HG02981 (cell line): ENCODE measurements at regions not wholly inside any gene's neighbourhood (a gene's known extent, or its start where the extent isn't known, plus 50 kb on each side); places are given as distances from the start of the nearest gene placed in this dataset.
"Not testable (repeated sequence)": the region's sequence is repeated elsewhere in the genome, so short reads cannot be mapped to it uniquely, and the experiment has no call there.

Experiments used
- ATAC-seq: cut with Tn5 transposase; IDR thresholded peaks from one replicate; pipeline ENCODE4 v1.9.1; 2021; ENCODE audit warnings: mild to moderate bottlenecking, moderate library complexity; ENCODE audit not compliant: unreplicated experiment

DNA sequence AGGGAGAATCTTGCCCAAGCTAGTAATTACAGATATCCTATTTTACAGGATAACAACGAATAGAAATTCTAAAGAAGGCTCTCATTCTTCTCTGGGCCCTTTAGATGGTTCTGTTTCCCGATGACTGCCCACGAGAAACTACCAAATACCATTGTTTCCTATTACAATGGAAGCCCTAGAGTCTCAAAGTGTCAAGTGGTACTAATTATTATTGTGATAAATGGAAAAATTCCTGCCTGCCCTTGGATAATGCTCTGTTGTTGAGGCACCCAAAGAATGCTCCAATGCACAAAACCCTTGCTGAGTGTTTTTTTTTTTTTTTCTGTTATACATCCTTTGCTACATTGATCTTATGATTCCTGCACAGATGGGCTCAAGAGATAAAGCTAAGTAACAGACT is 504.5 kb downstream of the XPNPEP1 start:
- no peak for ATAC-seq

DNA sequence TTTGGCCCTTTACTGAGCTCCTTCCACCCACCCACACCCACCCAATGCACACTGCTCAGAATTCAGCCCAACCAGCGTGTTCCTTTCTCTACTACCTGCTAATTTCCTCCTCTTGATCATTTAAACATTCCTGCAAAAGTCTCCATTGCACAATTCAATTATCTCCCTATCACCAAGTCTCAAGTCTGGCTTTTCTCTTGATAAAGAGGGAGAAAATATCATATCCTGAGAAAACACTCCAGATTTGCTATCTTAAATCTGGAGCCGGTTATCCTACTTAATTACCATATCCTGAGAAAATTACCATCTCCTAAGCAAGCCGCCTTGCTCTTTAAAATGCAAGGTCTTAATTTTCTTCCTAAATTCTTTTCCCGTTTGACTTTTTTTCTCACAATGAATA is 505.5 kb downstream of the XPNPEP1 start:
- ATAC-seq, result no peak

DNA sequence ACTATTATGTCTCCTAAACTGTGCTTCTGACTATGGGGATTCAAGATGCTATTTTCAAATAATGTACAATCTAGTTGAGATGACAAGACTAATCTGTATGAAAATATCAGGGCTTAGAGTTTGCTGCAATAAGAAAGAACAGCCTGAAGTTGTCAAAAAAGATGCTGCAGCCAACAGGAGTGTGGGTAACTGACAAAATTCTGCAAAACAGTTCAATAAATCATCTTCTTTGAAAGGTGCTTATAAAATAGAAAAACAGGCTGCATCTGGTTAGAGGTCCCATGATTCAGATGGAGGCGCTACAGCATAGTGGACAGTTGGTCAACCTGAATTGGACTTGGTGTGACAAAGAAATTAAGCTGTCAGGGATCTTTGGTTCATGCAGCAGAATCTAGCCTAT is 511.0 kb downstream of the XPNPEP1 start:
- no peak for ATAC-seq

DNA sequence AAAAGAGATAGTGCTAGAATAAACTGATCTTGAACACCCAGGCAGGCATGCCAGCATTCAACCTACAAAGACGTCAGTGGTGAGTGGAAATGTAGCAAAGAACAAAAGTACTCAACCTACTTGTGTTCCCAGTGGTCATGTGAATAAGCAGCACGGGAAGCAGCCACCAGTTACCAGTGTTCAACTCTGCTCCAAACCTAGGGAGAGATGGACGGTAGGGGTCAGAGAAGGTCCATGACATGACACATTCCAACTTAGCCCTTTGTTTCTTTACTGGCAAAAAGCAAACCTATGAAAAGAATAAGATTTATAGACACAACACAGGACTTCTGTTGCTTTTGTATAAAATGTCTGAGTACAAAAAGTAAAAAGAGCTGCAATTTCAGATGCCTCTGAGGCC is 511.4 kb downstream of the XPNPEP1 start:
- ATAC-seq, result no peak

DNA sequence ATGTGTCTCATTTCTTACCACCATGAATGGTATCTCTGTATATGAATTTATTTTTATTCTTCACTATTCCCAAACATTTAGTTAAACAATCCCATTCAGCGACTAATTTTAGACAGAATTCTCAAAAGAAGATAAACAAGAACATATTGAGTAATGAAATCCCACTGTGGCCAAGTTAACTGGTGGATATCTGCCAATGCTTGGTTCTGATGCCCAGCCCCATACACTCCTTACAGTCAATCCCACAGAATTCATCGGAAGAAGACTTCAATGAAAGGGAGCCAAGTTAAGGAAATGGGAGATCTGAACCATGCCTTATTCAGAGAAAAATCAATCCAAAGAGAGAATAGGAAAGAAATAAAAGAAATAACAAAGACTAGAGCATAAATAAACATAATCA is 518.0 kb downstream of the XPNPEP1 start:
- no peak for ATAC-seq

DNA sequence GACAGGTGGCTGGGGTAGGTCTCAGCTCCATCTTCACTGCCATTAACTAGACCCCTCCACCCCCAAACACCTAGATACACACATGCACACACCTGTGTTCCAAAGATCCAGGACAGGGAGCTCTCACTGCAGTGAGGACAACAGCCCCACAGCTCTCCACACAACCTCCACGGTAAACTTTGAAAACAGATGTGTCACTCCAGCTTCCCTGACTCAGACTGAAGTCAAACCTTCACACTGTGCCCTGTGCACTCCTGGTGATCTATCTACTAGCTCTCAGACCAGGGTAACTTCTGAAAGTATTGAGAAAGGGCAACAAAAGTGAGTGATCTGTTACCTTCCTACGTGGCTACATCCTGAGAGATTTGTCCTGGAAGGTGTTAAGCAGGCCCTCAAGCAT is 519.8 kb downstream of the XPNPEP1 start:
- ATAC-seq, result no peak

DNA sequence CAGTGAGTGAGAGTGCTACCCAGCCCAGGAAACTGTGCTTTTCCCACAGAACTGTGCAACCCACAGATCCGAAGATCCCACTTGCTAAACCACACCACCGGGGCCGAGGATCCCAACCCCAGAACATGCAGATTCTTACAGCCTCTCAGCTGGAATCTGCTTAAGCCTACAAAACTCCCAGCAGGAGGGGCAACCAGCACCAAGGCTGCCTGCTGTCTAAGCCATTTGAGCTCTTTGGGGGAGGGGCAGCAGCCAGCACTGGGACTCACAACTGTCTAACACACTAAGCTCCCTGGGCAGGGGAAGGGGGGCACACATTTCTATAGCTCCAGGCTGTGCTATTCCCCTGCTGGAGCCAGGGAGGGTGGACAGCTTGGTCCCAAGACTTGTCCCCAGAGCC is 529.9 kb downstream of the XPNPEP1 start:
- ATAC-seq, result no peak

DNA sequence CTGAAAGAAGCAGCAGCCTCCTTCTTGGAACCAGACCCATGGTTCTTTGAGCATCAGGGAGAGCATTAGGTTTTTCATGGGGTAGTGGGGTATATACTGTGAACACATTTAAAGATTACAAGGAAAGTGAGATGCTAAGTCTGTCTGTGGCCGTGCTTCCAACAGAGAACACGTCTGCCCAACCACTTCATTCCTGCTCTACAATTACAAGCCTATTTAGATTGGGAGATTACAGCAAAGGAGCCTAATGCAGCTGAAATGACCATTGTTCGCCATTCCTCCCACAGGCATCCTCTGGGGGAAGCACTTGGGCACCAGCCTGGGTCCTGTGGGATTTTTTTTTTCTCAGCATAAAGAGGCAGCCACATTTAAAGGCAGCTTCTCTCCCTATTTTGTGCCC is 536.4 kb downstream of the XPNPEP1 start:
- no peak for ATAC-seq

DNA sequence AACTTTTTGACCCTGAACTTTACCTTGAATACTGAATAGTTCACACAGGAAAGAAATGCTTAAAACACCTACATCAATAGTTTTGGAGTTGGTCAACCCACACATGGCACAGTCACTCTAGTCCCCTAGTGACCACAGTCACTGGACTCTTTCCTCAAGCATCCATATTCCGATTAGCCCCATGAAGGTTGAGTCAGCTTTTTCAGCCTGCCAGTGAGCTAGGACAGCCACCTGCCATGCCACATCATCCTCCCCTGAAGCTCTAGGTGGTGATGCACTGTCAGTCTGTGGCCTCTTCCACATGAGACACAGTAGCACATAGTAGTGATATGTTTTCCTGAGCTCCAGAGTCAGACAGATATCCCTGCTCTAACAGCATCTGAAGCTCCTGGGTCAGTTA is 537.2 kb downstream of the XPNPEP1 start:
- ATAC-seq, result no peak

DNA sequence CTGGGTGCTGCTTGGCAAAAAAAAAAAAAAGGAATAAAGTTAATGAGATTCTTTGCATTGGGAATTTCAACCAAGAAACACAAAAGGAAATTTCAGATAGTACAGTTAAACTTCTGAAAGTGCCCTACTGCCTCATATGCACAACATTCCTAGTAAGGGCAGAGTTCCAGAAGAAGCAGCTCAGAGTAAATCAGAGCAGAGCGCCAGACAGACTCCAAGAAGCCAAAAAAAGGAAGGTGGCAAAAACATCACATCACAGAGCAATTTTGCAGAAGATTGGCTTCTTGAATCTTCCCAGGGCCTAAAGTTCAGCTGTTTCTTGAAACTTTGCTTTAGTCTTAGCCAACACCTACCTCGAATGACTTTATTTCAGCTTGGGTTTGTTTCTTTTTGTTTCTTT is 544.1 kb downstream of the XPNPEP1 start:
- ATAC-seq, result no peak

DNA sequence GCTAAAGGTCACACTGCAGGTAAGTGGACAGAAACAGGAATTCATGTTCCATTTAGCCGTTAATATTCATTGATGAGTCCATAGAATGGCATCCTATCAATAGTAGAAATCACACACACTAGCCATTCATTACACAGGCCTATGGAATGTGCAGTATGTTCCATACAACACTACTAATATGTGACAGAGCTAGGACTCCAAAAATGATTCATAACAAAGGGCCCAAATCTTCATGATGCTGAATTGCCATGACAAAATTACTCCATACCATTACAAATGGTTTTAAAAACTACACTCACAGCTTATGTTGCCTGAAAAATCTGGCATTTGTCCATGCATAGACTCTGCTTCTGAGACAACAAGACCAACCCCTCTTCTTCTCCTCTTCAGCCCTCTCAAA is 549.1 kb downstream of the XPNPEP1 start:
- no peak for ATAC-seq

DNA sequence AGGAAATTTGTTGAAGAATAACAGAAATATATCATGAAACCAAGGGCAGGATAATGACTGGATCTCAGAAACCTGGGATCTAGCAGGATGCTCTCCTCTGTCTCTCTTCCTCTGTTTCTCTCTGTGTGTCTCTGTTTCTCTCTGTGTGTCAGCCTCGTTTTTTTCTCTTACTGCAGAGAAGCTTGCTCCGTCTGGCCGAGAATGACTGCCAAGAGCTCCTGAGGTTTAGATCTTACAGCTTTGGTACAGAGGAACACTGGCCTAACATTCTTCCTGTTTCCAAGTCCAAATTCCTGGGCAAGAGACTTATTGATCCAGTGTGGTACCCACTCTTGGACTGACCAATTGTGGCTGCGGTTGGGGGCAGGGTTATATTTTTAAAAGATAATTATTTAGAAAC is 564.0 kb downstream of the XPNPEP1 start:
- ATAC-seq, result no peak

DNA sequence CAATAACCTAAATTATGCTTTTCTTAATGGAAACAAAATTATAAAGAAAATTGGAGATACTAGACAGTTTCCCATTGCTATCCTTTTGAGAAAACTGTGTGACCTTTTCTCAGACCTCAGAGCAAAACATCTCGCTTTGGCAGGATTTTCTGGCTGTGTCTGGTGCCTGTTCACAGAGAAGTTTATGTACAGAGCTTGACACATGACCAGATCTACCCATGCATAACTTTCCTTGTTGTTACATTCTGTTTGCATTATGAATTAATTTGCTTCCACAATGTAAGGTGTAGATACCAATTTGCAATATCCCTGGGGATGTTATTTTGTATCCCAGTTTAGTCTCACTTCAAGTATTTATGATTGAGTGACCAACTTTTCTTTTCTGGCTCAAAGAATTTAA is 565.0 kb downstream of the XPNPEP1 start:
- no peak for ATAC-seq

DNA sequence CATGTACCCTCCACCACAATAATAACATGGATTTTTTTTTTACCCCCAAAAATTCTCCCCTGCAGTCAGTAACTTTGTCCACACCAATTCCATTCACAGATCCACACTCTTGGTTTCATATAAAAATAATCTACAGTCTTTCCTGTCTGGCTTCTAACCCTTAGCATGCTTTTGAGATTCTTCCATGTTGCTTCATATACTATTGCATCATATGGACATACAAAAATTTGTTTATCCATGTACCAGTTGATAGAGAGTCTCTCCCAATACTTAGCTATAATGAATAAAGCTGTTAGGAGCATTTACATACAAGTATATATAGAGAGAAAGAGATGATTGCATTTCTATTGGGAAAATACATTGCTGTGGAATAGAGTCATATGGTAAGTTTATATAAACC is 575.0 kb downstream of the XPNPEP1 start:
- ATAC-seq, result no peak

DNA sequence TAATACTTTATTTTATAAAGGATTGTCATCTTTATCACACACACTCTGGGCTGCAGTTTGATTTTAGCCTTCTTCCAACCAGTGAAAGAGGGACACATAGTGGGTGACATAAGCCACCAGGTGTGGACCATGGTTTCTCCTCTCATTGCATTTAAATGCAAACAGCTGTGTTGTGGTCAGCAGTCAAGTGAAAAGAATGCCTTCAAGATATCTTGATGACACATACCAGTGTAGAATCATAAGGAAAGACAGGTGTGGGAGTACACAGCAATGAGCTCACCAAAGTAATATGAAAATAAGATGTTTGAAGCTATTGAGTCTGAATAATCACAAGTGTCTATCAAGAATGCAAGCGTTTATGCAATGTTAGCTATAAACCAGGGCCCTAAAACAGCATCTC is 580.0 kb downstream of the XPNPEP1 start:
- ATAC-seq, result no peak

DNA sequence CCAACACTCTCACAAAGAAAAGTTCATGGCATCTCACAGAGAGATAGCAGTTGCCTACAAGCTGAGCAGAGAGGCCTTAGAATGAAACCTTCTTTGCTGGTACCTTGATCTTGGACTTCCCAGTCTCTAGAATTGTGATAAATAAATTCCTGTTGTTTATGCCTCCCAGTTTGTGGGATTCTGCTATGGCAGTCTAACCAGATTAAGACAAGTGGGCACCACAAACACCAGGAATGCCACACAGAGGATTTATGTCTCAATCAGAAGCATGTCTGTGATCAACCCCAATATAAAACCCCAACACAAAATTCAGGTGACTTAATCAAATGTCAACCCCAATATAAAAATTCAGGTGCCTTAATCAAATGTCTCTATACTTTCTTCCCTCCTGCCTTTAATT is 581.3 kb downstream of the XPNPEP1 start:
- ATAC-seq, result no peak

DNA sequence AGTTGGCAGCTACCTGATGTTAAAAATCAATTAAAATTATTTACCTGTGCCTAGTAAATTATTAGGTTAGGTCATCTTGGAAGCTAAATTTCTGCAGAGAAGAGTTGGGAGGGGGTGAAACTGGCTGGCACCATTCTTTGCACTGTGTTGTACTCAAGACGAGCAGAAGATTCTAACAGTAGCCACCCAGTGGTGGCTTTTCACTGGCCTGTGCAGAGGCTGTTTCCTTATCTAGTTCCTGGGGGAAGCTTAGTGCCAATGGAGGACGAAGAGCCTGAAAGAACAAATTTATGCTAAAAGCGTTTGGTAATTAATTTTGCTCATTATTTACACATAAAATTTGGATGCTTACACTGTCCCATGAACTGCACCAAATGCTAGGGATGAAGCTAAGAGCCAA is 595.3 kb downstream of the XPNPEP1 start:
- ATAC-seq, result no peak

DNA sequence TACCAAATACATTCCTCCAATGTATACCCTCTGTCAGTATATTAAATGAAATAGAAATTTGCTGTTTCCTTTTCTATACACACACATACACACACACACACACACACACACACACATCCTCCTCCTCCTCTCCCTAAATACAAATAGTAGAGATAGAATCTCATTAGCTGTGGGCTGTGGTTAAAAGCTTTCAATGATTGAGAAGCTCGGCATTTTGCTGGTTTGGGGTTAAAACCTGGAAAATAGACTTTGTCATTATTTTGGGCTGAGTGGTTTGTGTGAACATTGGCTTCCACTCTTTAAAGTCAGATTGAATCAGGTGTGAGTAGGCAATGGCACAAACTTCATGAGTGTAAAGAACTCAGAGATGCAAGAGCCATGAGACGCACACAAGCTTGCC is 596.0 kb downstream of the XPNPEP1 start:
- ATAC-seq, result no peak

DNA sequence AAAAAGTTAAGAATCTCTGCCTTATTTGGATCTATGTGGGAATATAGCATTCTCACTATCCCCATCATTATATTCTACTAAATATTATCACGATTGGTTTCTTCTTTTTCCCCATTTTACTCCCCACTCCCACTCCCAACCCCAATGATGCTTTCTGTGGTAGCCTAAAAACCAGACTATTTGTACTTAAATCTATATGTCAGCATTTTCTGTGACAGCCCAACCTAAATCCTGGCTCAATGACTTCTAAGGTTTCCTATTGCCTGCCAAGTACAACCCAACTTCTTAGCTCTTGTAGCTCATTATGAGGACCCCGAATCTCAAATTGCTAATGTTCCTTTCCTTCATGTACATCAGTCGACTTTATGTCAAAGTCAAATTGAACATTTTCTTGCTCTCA is 598.6 kb downstream of the XPNPEP1 start:
- ATAC-seq, result no peak

DNA sequence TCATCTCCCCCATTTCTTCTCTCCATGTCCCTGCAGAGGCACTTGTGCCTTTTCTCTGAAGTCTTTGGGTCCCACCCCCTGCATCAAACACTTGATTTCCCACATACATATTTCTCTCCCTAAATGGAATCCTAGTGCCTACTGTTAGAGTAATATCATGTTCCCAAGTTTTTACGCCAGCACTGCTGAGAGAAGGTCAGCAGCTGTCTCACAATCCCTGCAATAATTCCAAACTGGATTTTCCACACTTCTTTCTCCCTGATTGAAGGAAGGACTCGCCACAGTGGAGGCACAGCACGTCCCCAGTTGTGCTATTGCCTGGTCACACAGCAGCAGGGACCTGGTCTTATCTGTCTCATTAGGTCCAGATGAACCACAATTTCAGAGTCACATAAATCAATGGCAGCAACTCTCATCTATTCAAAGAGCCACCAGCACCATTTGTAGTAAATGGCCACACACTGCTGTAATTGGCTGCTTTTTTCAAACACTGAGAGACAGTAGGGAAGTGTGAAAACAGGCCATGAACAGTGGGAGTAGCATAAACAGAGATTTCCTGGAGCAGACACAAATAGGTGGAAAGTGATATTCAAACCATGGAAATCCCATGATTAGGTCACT is 605.5 kb downstream of the XPNPEP1 start:
- ATAC-seq, result no peak

DNA sequence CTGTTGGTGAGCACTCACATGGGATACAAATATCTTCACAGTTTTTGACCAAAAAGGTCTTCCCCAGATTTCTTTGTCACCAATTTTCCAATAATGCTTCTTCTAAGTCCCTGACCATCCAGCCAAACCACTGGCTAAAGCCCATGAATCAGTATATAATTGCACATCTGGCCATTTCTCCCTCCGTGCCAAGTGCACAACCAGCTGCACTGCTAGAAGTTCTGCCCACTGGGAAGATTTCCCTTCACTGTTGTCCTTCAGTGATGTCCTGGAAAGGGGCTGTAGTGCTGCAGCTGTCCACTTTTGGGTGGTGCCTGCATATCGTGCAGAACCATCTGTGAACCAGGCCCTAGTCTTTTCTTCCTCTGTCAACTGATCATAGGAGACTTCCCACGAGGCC is 609.3 kb downstream of the XPNPEP1 start:
- not testable (repeated sequence) for ATAC-seq

DNA sequence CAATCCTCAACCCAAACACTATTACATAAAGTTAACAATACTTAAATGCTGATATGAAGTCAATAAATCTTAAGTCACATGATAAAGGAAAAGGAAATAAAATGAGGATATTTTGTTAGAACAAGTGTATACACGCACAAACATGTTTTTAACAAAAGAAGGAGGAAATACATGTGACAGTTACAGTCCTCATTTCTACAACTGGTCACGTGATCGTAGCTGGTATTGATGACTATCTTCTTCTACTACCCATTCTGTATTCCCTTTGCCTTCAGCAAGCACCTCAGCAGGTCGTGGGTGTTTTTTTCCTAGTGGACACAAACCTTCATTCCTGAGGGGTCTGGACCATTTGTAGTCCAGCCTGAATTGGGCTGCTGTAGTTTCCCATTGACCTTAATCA is 610.8 kb downstream of the XPNPEP1 start:
- not testable (repeated sequence) for ATAC-seq

DNA sequence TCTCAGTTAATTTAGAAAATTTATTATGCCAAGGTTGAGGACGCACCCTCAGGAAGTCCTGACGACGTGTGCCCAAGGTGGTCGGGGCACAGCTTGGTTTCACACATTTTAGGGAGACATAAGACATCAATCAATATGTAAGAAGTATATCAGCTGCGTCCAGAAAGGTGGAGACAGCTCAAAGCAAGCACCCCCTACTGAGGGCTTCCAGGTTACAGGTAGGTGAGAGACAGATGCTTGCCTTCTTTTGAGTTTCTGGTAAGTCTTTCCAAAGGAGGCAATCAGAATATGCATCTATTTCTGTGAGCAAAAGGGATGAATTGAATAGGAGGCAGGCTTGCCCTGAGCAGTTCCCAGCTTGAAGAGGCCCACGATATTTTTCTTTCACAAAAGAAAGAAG is 614.3 kb downstream of the XPNPEP1 start:
- no peak for ATAC-seq

DNA sequence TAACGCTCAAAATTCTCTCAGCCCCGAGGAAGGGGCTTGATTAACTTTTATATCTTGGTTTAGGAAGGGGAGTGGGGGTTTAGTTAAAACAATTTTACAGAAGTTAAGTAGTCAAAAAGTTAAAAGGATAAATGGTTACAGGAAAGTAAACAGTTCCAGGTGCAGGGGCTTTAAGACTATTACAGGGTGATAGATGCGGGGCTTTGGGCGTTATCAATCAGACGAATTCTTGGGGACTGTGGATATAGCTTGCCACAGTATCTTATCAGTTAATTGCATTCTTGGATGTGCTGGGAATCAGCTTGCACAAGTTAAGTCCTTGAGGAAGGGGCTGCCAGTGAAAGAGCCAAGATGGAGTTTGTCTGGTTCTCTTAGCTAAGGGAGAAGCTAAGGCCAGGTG is 616.2 kb downstream of the XPNPEP1 start:
- not testable (repeated sequence) for ATAC-seq
